ENCODE measurements at regions not wholly inside any gene's neighbourhood (a gene's known extent, or its start where the extent isn't known, plus 50 kb on each side); places are given as distances from the start of the nearest gene placed in this dataset.

GRCh38 chr11:38274031-38274430 is 1676.0 kb upstream of the RAG2 start:
- Mint-ChIP-seq H3K27ac (no peak overlapping the region), H3K9me3 (peaks cover 7% of the 10 kb centered on the region), H3K4me3 (no peak overlapping the region)

GRCh38 chr11:38272376-38272775 is 1674.3 kb upstream of the RAG2 start:
- Mint-ChIP-seq H3K4me3 (peak overlapping the region; percentile 22), H3K9me3 (peaks cover 7% of the 10 kb centered on the region), H3K27me3 (no peaks in the 10 kb centered on the region), H3K4me1 (ENCODE audit: unreplicated experiment) (no peaks in the 10 kb centered on the region), H3K36me3 (no peaks in the 10 kb centered on the region), H3K27ac (no peak overlapping the region)
- no peak for DNase-seq (ENCODE audit: extremely low spot score, unreplicated experiment)
- no peak for TF ChIP-seq CTCF (conservative IDR thresholded peaks at IDR 0.05)

More at GRCh38 chr11:38274031-38274430, 1676.0 kb upstream of the RAG2 start:
- H3K36me3 Mint-ChIP-seq, result no peaks in the 10 kb centered on the region
- no peak for DNase-seq (ENCODE audit: extremely low spot score, unreplicated experiment)
- H3K27me3 Mint-ChIP-seq, result no peaks in the 10 kb centered on the region
- no peak for TF ChIP-seq CTCF (conservative IDR thresholded peaks at IDR 0.05)
- H3K4me1 Mint-ChIP-seq (ENCODE audit: unreplicated experiment), result no peaks in the 10 kb centered on the region

GRCh38 chr11:38266691-38267090 is 1668.7 kb upstream of the RAG2 start:
- no peak for TF ChIP-seq CTCF (conservative IDR thresholded peaks at IDR 0.05)
- H3K9me3 Mint-ChIP-seq, result peaks cover 7% of the 10 kb centered on the region
- no peaks in the 10 kb centered on the region for H3K36me3 Mint-ChIP-seq
- H3K4me1 Mint-ChIP-seq (ENCODE audit: unreplicated experiment), result no peaks in the 10 kb centered on the region
- DNase-seq (ENCODE audit: extremely low spot score, unreplicated experiment), result no peak
- H3K27me3 Mint-ChIP-seq, result no peaks in the 10 kb centered on the region
- H3K4me3 Mint-ChIP-seq, result no peak overlapping the region
- no peak overlapping the region for H3K27ac Mint-ChIP-seq

GRCh38 chr11:38256436-38256835 is 1658.4 kb upstream of the RAG2 start:
- no peaks in the 10 kb centered on the region for H3K36me3 Mint-ChIP-seq
- no peak for TF ChIP-seq CTCF (conservative IDR thresholded peaks at IDR 0.05)
- no peak overlapping the region for H3K27ac Mint-ChIP-seq
- H3K4me1 Mint-ChIP-seq (ENCODE audit: unreplicated experiment), result no peaks in the 10 kb centered on the region
- no peaks in the 10 kb centered on the region for H3K27me3 Mint-ChIP-seq
- H3K9me3 Mint-ChIP-seq, result no peaks in the 10 kb centered on the region
- no peak overlapping the region for H3K4me3 Mint-ChIP-seq
- DNase-seq (ENCODE audit: extremely low spot score, unreplicated experiment), result no peak

- TF ChIP-seq CTCF (conservative IDR thresholded peaks at IDR 0.05), result no peak
- H3K27me3 Mint-ChIP-seq, result no peaks in the 10 kb centered on the region
- no peak overlapping the region for H3K4me3 Mint-ChIP-seq
- H3K27ac Mint-ChIP-seq, result no peak overlapping the region
- no peak for DNase-seq (ENCODE audit: extremely low spot score, unreplicated experiment)
- no peaks in the 10 kb centered on the region for H3K4me1 Mint-ChIP-seq (ENCODE audit: unreplicated experiment)
- no peaks in the 10 kb centered on the region for H3K9me3 Mint-ChIP-seq
- no peaks in the 10 kb centered on the region for H3K36me3 Mint-ChIP-seq
Observed at GRCh38 chr11:38254913-38255312, 1656.9 kb upstream of the RAG2 start.

- Mint-ChIP-seq H3K36me3 (no peaks in the 10 kb centered on the region), H3K4me3 (no peak overlapping the region), H3K4me1 (ENCODE audit: unreplicated experiment) (no peaks in the 10 kb centered on the region), H3K9me3 (no peaks in the 10 kb centered on the region), H3K27me3 (no peaks in the 10 kb centered on the region), H3K27ac (no peak overlapping the region)
- no peak for TF ChIP-seq CTCF (conservative IDR thresholded peaks at IDR 0.05)
- no peak for DNase-seq (ENCODE audit: extremely low spot score, unreplicated experiment)
Observed at GRCh38 chr11:38252620-38253019, 1654.6 kb upstream of the RAG2 start.
